Activated T-helper 1 cell treated with anti-CD3 and anti-CD28 coated beads, Interleukin-12 subunit alpha, Interleukin-12 subunit beta, Interleukin-2, Interleukin-4 antibody, amounts not matched to agents 30 ng/mL and 10 ng/mL and 1 ng/mL, durations not matched to agents 14 hours and 24 hours and 36 hours (primary cell): ENCODE measurements at regions not wholly inside any gene's neighbourhood (a gene's known extent, or its start where the extent isn't known, plus 50 kb on each side); places are given as distances from the start of the nearest gene placed in this dataset.

Experiments used
- DNase-seq: peaks from one replicate; pipeline ENCODE4 v3.0.0; 2021; ENCODE audit warnings: low spot score
- H3K27ac Mint-ChIP-seq: one replicate; pipeline ENCODE4 v1.8.0; 2021; ENCODE audit warnings: mild to moderate bottlenecking, mixed read lengths
- H3K27me3 Mint-ChIP-seq: one replicate; pipeline ENCODE4 v1.8.0; 2022; ENCODE audit warnings: mild to moderate bottlenecking, moderate library complexity, mixed read lengths; ENCODE audit not compliant: insufficient read depth
- H3K36me3 Mint-ChIP-seq: one replicate; pipeline ENCODE4 v1.8.0; 2021; ENCODE audit warnings: low read depth, mixed read lengths
- H3K4me1 Mint-ChIP-seq: one replicate; pipeline ENCODE4 v1.8.0; 2021; ENCODE audit warnings: low read depth, mixed read lengths
- H3K4me3 Mint-ChIP-seq: one replicate; pipeline ENCODE4 v1.8.0; 2021; ENCODE audit warnings: mild to moderate bottlenecking, moderate library complexity, mixed read lengths
- H3K9me3 Mint-ChIP-seq: one replicate; pipeline ENCODE4 v1.8.0; 2021; ENCODE audit warnings: mixed read lengths
- intact Hi-C: fragments of 100-400 bp; cut with micrococcal nuclease; formaldehyde crosslinking; loops from one replicate; pipeline ENCODE4 v1.15.1; 2024

- Mint-ChIP-seq H3K4me1 (peaks cover 29% of the 10 kb centered on the region), H3K27me3 (no peaks in the 10 kb centered on the region), H3K9me3 (no peaks in the 10 kb centered on the region), H3K36me3 (peaks cover 2% of the 10 kb centered on the region), H3K4me3 (no peak overlapping the region), H3K27ac (no peak overlapping the region)
- no peak for DNase-seq
- intact Hi-C loops, result loop anchor here (1.0 to 5.0 kb wide), 5 partner anchors 8 to 177 kb away; partner anchors contain the start of gene CSNK1A1
Observed at GRCh38 chr5:149441986-149442385, 62.9 kb upstream of the IL17B start.

GRCh38 chr5:149441194-149441753 lies 62.2 kb upstream of the IL17B start:
- Mint-ChIP-seq H3K4me3 (no peak overlapping the region), H3K4me1 (peaks cover 29% of the 10 kb centered on the region), H3K9me3 (no peaks in the 10 kb centered on the region), H3K27me3 (no peaks in the 10 kb centered on the region), H3K36me3 (peaks cover 2% of the 10 kb centered on the region), H3K27ac (no peak overlapping the region)
- DNase-seq, result no peak
- intact Hi-C loops, result loop anchor here (5.0 kb wide), 1 partner anchor 51 kb away; no protein-coding TSS in a partner anchor

- peaks cover 29% of the 10 kb centered on the region for H3K4me1 Mint-ChIP-seq
- intact Hi-C loops, result loop anchor here (5.0 kb wide), 1 partner anchor 52 kb away; no protein-coding TSS in a partner anchor
- peak overlapping the region; percentile 63 for H3K27ac Mint-ChIP-seq
- peaks cover 2% of the 10 kb centered on the region for H3K36me3 Mint-ChIP-seq
- H3K4me3 Mint-ChIP-seq, result no peak overlapping the region
- no peak for DNase-seq
- no peaks in the 10 kb centered on the region for H3K9me3 Mint-ChIP-seq
- no peaks in the 10 kb centered on the region for H3K27me3 Mint-ChIP-seq
Observed at GRCh38 chr5:149439899-149440542, 60.9 kb upstream of the IL17B start.

DNA sequence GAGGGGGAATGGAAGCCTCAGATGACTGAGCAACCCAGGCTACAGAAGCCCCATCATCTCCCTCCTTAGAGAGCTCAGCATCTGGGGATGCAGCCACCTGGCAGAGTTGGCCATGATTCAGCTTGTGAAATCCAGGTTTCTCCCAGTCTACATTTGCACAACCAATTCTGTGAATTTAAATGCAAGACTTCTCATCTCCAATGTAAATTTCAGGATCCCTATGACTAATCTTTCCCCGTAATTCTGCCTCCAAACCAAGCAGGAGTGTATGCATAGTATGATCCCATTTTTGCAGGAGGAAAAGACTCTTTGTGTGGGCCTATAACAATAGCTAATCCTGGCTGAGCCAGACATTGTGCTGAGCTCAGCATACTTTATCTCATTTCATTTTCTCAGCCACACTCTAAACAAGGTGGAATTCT lies 59.6 kb upstream of the IL17B start:
- intact Hi-C loops, result no loop called here
- DNase-seq, result no peak
- H3K9me3 Mint-ChIP-seq, result no peaks in the 10 kb centered on the region
- H3K36me3 Mint-ChIP-seq, result peaks cover 2% of the 10 kb centered on the region
- no peak overlapping the region for H3K4me3 Mint-ChIP-seq
- H3K27me3 Mint-ChIP-seq, result no peaks in the 10 kb centered on the region
- no peak overlapping the region for H3K27ac Mint-ChIP-seq
- H3K4me1 Mint-ChIP-seq, result peaks cover 29% of the 10 kb centered on the region

DNA sequence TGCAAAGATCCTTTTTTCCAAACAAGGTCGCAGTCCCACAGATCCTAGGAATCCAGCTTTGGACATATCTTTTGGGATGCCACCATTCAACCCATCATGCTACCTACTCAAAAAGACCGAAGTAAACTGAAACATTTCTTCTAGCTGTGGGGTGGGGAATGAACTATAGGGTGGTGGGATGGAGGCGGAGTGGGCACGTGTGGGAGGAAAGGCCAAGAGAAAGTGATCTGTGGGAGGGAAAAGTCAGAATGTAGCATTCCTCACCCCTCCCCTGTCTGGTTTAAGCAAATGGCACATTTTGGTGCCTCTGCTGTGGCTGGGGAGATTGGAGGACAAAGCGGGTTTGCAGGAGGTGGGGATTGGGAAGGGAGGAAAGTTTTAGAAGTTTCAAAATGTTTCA lies 59.2 kb upstream of the IL17B start:
- no peak for DNase-seq
- no peaks in the 10 kb centered on the region for H3K27me3 Mint-ChIP-seq
- no peaks in the 10 kb centered on the region for H3K9me3 Mint-ChIP-seq
- peaks cover 29% of the 10 kb centered on the region for H3K4me1 Mint-ChIP-seq
- H3K27ac Mint-ChIP-seq, result no peak overlapping the region
- intact Hi-C loops, result no loop called here
- peaks cover 2% of the 10 kb centered on the region for H3K36me3 Mint-ChIP-seq
- no peak overlapping the region for H3K4me3 Mint-ChIP-seq

DNA sequence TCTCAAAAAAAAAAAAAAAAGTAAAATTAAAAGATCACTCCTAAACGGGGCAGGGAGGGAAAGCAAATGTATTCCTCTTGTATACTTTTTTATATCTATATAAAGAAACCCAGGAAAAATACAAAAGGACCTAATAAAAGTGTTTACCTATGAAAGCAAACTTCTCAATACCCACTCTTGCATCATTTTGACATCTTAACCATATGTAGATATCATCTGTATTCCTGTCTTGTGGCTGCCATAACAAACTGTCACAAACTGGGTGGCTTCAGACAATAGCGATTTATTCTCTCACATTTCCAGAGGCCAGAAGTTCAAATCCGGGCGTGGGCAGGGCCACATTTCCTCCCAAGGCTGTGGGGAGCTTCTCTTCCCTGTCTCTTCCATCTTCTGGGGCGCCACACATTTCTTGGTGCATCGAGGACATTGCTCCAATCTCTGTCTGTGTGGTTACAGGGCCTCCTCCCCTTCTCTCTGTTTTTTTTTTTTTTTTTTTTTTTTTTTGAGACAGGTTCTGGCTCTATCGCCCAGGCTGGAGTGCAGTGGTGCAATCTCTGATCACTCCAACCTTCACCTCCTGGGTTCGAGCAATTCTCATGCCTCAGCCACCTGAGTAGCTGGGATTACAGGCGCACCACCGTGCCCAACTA lies 58.4 kb upstream of the IL17B start:
- peaks cover 2% of the 10 kb centered on the region for H3K36me3 Mint-ChIP-seq
- intact Hi-C loops, result no loop called here
- H3K4me3 Mint-ChIP-seq, result no peak overlapping the region
- DNase-seq, result no peak
- H3K27me3 Mint-ChIP-seq, result no peaks in the 10 kb centered on the region
- no peaks in the 10 kb centered on the region for H3K9me3 Mint-ChIP-seq
- H3K27ac Mint-ChIP-seq, result no peak overlapping the region
- H3K4me1 Mint-ChIP-seq, result peaks cover 28% of the 10 kb centered on the region

DNA sequence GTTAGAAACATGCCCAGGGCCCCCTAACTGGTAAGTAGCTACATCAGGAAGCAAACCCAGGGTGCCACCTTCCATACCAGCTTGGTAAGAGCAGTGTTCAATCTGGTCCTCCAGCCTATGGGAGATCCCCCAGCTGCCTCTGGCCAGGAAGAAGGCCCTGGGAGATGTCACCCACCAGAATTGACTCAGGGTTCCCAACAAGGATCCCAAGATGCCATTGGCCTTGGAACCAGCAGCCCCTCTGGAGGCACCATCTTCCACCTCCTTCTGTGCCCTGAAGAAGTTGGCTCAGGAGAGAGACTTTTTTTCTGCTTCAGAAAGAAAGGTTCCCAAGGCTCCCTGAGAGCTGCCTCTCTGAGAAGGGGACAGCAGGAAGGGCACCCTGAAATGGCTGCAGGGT lies 56.6 kb upstream of the IL17B start:
- no peak overlapping the region for H3K4me3 Mint-ChIP-seq
- H3K4me1 Mint-ChIP-seq, result peaks cover 25% of the 10 kb centered on the region
- no peak for DNase-seq
- H3K27ac Mint-ChIP-seq, result no peak overlapping the region
- no peaks in the 10 kb centered on the region for H3K9me3 Mint-ChIP-seq
- no peaks in the 10 kb centered on the region for H3K27me3 Mint-ChIP-seq
- H3K36me3 Mint-ChIP-seq, result peaks cover 2% of the 10 kb centered on the region
- intact Hi-C loops, result no loop called here

DNA sequence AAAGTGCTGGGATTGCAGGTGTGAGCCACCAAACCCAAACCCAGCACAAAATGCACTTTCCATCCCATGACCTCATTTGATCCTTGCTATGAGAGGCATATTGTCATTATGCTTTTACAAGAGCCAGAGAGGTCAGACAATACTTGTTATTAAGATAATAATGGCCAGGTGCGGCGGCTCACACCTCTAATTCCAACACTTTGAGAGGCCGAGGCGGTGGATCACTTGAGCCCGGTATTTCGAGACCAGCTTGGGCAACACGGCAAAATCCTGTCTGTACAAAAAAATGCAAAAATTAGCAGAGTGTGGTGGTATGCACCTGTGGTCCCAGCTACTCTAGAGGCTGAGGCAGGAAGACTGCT lies 55.9 kb upstream of the IL17B start:
- H3K27me3 Mint-ChIP-seq, result no peaks in the 10 kb centered on the region
- no peak for DNase-seq
- intact Hi-C loops, result no loop called here
- no peaks in the 10 kb centered on the region for H3K9me3 Mint-ChIP-seq
- peaks cover 2% of the 10 kb centered on the region for H3K36me3 Mint-ChIP-seq
- no peak overlapping the region for H3K27ac Mint-ChIP-seq
- peaks cover 20% of the 10 kb centered on the region for H3K4me1 Mint-ChIP-seq
- no peak overlapping the region for H3K4me3 Mint-ChIP-seq

DNA sequence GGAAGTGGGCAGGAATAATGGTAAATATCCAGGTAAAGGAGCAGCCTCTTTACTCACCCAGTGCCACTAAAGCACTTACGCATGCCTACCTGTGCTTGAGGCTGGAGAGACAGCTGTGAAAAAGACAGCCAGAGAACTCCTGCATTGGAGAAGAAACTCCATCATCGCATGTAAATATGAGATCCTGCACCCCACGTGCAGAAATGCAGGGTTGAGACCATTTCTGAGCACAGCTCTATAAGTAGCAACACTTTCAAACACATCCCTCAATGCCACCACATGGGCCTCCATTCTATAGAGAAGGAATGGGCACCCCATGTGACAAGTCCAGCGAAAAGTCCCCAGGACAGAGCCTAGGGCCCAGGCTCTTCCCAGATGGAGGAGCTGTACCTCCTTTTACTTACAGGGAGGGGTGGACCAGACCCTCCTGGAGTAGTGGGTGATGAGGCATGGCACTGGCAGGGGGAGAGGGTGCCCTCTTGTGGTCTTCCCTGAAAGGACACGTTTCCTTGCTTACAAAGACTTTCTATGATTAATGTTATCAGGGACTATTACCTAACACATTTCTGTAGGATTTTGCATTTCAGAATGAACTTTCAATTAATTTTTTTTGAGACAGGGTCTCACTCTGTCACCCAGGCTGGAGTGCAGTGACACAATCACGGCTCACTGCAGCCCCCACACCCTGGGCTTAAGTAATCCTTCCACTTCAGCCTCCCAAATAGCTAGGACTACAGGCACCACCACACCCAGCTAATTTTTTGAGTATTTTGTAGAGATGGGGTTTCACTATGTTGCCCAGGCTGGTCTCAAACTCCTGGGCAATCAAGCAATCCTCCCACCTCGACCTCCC lies 55.3 kb upstream of the IL17B start:
- intact Hi-C loops, result loop anchor here (1.0 kb wide), 4 partner anchors 8 to 130 kb away; no protein-coding TSS in a partner anchor

GRCh38 chr5:149433524-149434131 lies 54.5 kb upstream of the IL17B start:
- no peaks in the 10 kb centered on the region for H3K9me3 Mint-ChIP-seq
- intact Hi-C loops, result loop anchor here (1.0 kb wide), 4 partner anchors 9 to 131 kb away; no protein-coding TSS in a partner anchor
- H3K36me3 Mint-ChIP-seq, result peaks cover 2% of the 10 kb centered on the region
- DNase-seq, result no peak
- H3K4me1 Mint-ChIP-seq, result peaks cover 12% of the 10 kb centered on the region
- H3K4me3 Mint-ChIP-seq, result no peak overlapping the region
- H3K27ac Mint-ChIP-seq, result no peak overlapping the region
- no peaks in the 10 kb centered on the region for H3K27me3 Mint-ChIP-seq

More for the DNA sequence above, 55.3 kb upstream of the IL17B start:
- DNase-seq, result peak; percentile 21
- Mint-ChIP-seq H3K4me1 (peaks cover 14% of the 10 kb centered on the region), H3K36me3 (peaks cover 2% of the 10 kb centered on the region), H3K27me3 (no peaks in the 10 kb centered on the region), H3K9me3 (no peaks in the 10 kb centered on the region), H3K4me3 (no peak overlapping the region), H3K27ac (no peak overlapping the region)

- no peaks in the 10 kb centered on the region for H3K9me3 Mint-ChIP-seq
- no peaks in the 10 kb centered on the region for H3K27me3 Mint-ChIP-seq
- H3K4me3 Mint-ChIP-seq, result no peak overlapping the region
- no peaks in the 10 kb centered on the region for H3K36me3 Mint-ChIP-seq
- no peak overlapping the region for H3K27ac Mint-ChIP-seq
- intact Hi-C loops, result no loop called here
- H3K4me1 Mint-ChIP-seq, result peaks cover 6% of the 10 kb centered on the region
- no peak for DNase-seq
Observed at GRCh38 chr5:149432911-149433401, 53.9 kb upstream of the IL17B start.

DNA sequence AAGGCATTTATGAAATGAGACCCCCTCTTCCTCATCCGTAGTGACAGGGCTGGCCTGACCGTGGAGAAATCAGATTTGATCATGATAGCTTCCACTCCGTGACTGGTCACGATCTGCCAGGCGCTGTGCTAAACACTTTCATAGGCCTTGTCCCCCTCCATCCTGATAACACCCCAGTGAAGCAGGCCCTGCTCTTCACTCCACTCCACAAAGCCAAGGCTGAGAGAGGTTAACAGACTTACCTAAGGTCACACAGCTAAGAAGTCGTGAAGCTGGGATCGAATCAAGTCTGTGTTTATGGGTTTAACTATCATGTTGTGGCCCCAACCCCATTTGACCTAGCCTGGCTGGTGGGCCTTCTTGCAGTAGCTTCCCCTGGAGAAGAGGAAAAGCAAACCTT lies 53.3 kb upstream of the IL17B start:
- intact Hi-C loops, result no loop called here
- H3K36me3 Mint-ChIP-seq, result no peaks in the 10 kb centered on the region
- peaks cover under 1% of the 10 kb centered on the region for H3K4me1 Mint-ChIP-seq
- no peaks in the 10 kb centered on the region for H3K9me3 Mint-ChIP-seq
- no peak for DNase-seq
- no peak overlapping the region for H3K27ac Mint-ChIP-seq
- no peaks in the 10 kb centered on the region for H3K27me3 Mint-ChIP-seq
- H3K4me3 Mint-ChIP-seq, result no peak overlapping the region
